ENCODE measurements at regions not wholly inside any gene's neighbourhood (a gene's known extent, or its start where the extent isn't known, plus 50 kb on each side); places are given as distances from the start of the nearest gene placed in this dataset.
A peak's percentile ranks its signal among the peaks of the same experiment; 100 is the strongest.
"Not testable (repeated sequence)": the region's sequence is repeated elsewhere in the genome, so short reads cannot be mapped to it uniquely, and the experiment has no call there.

GRCh38 chr6:121685806-121686205, 250.4 kb downstream of the GJA1 start:
- not testable (repeated sequence) for DNase-seq (ENCODE audit: low read depth)

GRCh38 chr6:121686611-121687023, 251.2 kb downstream of the GJA1 start:
- no peak for DNase-seq (ENCODE audit: low read depth)

- peak; percentile 72 for DNase-seq (ENCODE audit: low read depth)
Observed at GRCh38 chr6:121688974-121689373, 253.5 kb downstream of the GJA1 start.

- DNase-seq (ENCODE audit: low read depth) = no peak
Observed at GRCh38 chr6:121691126-121691551, 255.7 kb downstream of the GJA1 start.

- no peak for DNase-seq (ENCODE audit: low read depth)
Observed at GRCh38 chr6:121694389-121694788, 258.9 kb downstream of the GJA1 start.

- DNase-seq (ENCODE audit: low read depth) = peak; percentile 57
Observed at GRCh38 chr6:121694801-121695251, 259.4 kb downstream of the GJA1 start.

- no peak for DNase-seq (ENCODE audit: low read depth)
Observed at GRCh38 chr6:121695329-121695728, 259.9 kb downstream of the GJA1 start.

GRCh38 chr6:121697921-121698320, 262.5 kb downstream of the GJA1 start:
- DNase-seq (ENCODE audit: low read depth) = no peak

GRCh38 chr6:121698617-121699016, 263.2 kb downstream of the GJA1 start:
- no peak for DNase-seq (ENCODE audit: low read depth)

GRCh38 chr6:121703129-121703528, 267.7 kb downstream of the GJA1 start:
- DNase-seq (ENCODE audit: low read depth) = not testable (repeated sequence)

- no peak for DNase-seq (ENCODE audit: low read depth)
Observed at GRCh38 chr6:121711472-121711871, 276.0 kb downstream of the GJA1 start.

- DNase-seq (ENCODE audit: low read depth) = no peak
Observed at GRCh38 chr6:121717686-121718085, 282.2 kb downstream of the GJA1 start.

- DNase-seq (ENCODE audit: low read depth) = not testable (repeated sequence)
Observed at GRCh38 chr6:121720867-121721266, 285.4 kb downstream of the GJA1 start.

- DNase-seq (ENCODE audit: low read depth) = no peak
Observed at GRCh38 chr6:121723623-121724022, 288.2 kb downstream of the GJA1 start.

GRCh38 chr6:121724576-121724975, 289.1 kb downstream of the GJA1 start:
- DNase-seq (ENCODE audit: low read depth) = no peak

- DNase-seq (ENCODE audit: low read depth) = peak; percentile 34
Observed at GRCh38 chr6:121726596-121726995, 291.1 kb downstream of the GJA1 start.

- DNase-seq (ENCODE audit: low read depth) = no peak
Observed at GRCh38 chr6:121730616-121731015, 295.2 kb downstream of the GJA1 start.

- DNase-seq (ENCODE audit: low read depth) = no peak
Observed at GRCh38 chr6:121731381-121731780, 295.9 kb downstream of the GJA1 start.

- DNase-seq (ENCODE audit: low read depth) = no peak
Observed at GRCh38 chr6:121732641-121733040, 297.2 kb downstream of the GJA1 start.

GRCh38 chr6:121733234-121733633, 297.8 kb downstream of the GJA1 start:
- DNase-seq (ENCODE audit: low read depth) = no peak

- not testable (repeated sequence) for DNase-seq (ENCODE audit: low read depth)
Observed at GRCh38 chr6:121740188-121740587, 304.7 kb downstream of the GJA1 start.

GRCh38 chr6:121743691-121744090, 308.2 kb downstream of the GJA1 start:
- DNase-seq (ENCODE audit: low read depth) = no peak

GRCh38 chr6:121748376-121748775, 312.9 kb downstream of the GJA1 start:
- peak; percentile 12 for DNase-seq (ENCODE audit: low read depth)

GRCh38 chr6:121748850-121749249, 313.4 kb downstream of the GJA1 start:
- DNase-seq (ENCODE audit: low read depth) = no peak
